Aorta (tissue), 5 donors: ENCODE measurements at regions not wholly inside any gene's neighbourhood (a gene's known extent, or its start where the extent isn't known, plus 50 kb on each side); places are given as distances from the start of the nearest gene placed in this dataset.
"Not testable (repeated sequence)": the region's sequence is repeated elsewhere in the genome, so short reads cannot be mapped to it uniquely, and the experiment has no call there.

Experiments used
- ATAC-seq: fragments of 200-7000 bp; cut with Tn5 transposase; one replicate; pipeline ENCODE4 v1.9.1; 2022; ENCODE audit warnings: moderate library complexity; ENCODE audit not compliant: low FRiP score
- DNase-seq, 2 donors: peaks; one replicate each; pipeline ENCODE4 v3.0.0-alpha.2; 2020
- H3K27ac ChIP-seq, 2 donors: one replicate each; pipeline ENCODE4 v1.5.1; 2013; ENCODE audit warnings: low read length in 2 of 2, mild to moderate bottlenecking in 2 of 2, moderate library complexity in 2 of 2, control low read depth in 1 of 2, inconsistent platforms in 1 of 2, low read depth in 1 of 2
- H3K27me3 ChIP-seq, 2 donors: one replicate each; pipeline ENCODE4 v1.6.1; 2013; ENCODE audit warnings: control low read depth in 1 of 2, low read length in 1 of 2, mild to moderate bottlenecking in 1 of 2, moderate library complexity in 1 of 2; ENCODE audit not compliant: insufficient read depth in 2 of 2, control insufficient read depth in 1 of 2
- H3K36me3 ChIP-seq, 2 donors: one replicate each; pipeline ENCODE4 v1.6.1; 2013; ENCODE audit warnings: control low read depth in 1 of 2, low read length in 1 of 2, mild to moderate bottlenecking in 1 of 2; ENCODE audit not compliant: insufficient read depth in 2 of 2, control insufficient read depth in 1 of 2
- H3K4me1 ChIP-seq, 2 donors: one replicate each; pipeline ENCODE4 v1.6.1; 2013; ENCODE audit warnings: low read length in 2 of 2, control low read depth in 1 of 2, mild to moderate bottlenecking in 1 of 2, moderate library complexity in 1 of 2; ENCODE audit not compliant: insufficient read depth in 2 of 2, control insufficient read depth in 1 of 2
- H3K4me3 ChIP-seq, 2 donors: one replicate each; pipeline ENCODE4 v1.5.1; 2013; ENCODE audit warnings: low read length in 2 of 2, control low read depth in 1 of 2, mild to moderate bottlenecking in 1 of 2
- H3K9me3 ChIP-seq: one replicate; pipeline ENCODE4 v1.6.1; 2013; ENCODE audit warnings: mild to moderate bottlenecking, low read length; ENCODE audit not compliant: control insufficient read depth
- WGBS, 2 donors: extraction: QIAGEN DNeasy Blood & Tissue Kit; methylation state at CpG; one replicate each; pipeline ENCODE4 v1.1.7; 2013; 5-methylcytosine and 5-hydroxymethylcytosine counted together
- intact Hi-C, 2 donors: fragments of 100-400 bp; cut with DNase I; formaldehyde crosslinking; loops; one replicate each; pipeline versions ENCODE4 v1.14.2 to v1.15.0; 2022
- donor health status: healthy with polysubstance abuse.
- donor health status: Bipolar disorder and iron deficiency.
- donor health status: DM: no; HTN: no; CAD: no.
- donor health status: DM: no; HTN: no; CAD: no.
- donor health status: DM: yes; HTN: yes; CAD: no.

GRCh38 chr22:21327629-21328028 is 55.9 kb upstream of the RIMBP3B start:
- not testable (repeated sequence) for H3K36me3 ChIP-seq, ATAC-seq, H3K4me3 ChIP-seq

More at GRCh38 chr22:21327629-21328028, 55.9 kb upstream of the RIMBP3B start:
- DNase-seq, intact Hi-C loops, H3K9me3 ChIP-seq, H3K27ac ChIP-seq, H3K4me1 ChIP-seq, H3K27me3 ChIP-seq: not testable (repeated sequence)
- WGBS, 2 donors = 46 to 50% methylated on average over 7 of the region's 7 CpGs
